Erythroblast (primary cell): ENCODE measurements at regions not wholly inside any gene's neighbourhood (a gene's known extent, or its start where the extent isn't known, plus 50 kb on each side); places are given as distances from the start of the nearest gene placed in this dataset.

Experiments used
- GATA1 ChIP-seq: IDR thresholded peaks from 2 replicates; pipeline ENCODE4 v1.6.1; 2011; ENCODE audit warnings: low read depth, mild to moderate bottlenecking, control low read depth, low read length, moderate library complexity
- POLR2A ChIP-seq: IDR thresholded peaks from 2 replicates; pipeline ENCODE4 v1.6.1; 2011; ENCODE audit warnings: mild to moderate bottlenecking, low read length

DNA sequence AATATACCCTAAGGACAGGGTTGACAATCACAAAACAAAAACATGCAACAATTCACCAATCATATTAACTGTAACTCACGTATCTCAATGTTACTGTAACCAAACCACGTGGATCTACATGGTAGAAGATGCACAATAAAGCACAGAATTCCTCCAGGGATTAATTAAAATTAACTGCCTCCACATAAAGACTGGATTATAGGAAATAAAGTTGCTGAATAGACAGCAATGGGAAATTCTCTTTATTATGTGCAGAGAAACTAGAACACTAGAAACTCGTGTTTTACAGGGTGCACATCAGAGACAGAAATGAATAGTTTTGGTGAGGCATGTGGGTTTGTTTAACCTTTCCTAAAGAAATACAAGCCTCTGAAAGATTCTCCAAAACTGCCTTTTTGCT, 696.3 kb downstream of the EPHA3 start:
- no peak for TF ChIP-seq POLR2A
- no peak for TF ChIP-seq GATA1
